Prostate gland (tissue), 2 donors: ENCODE measurements at regions not wholly inside any gene's neighbourhood (a gene's known extent, or its start where the extent isn't known, plus 50 kb on each side); places are given as distances from the start of the nearest gene placed in this dataset.

ENCODE experiments used
- DNase-seq: peaks from one replicate; pipeline ENCODE4 v3.0.0-alpha.2; 2019; ENCODE audit warnings: low spot score
- H3K27ac ChIP-seq, 2 donors: fragments of 200-600 bp; sonication (generic); 2 replicates each; pipeline ENCODE4 v1.5.1; 2017 to 2019
- H3K27me3 ChIP-seq: fragments of 200-600 bp; sonication (generic); replicated peaks from 2 replicates; pipeline ENCODE4 v1.5.1; 2019; ENCODE audit not compliant: insufficient read depth
- H3K36me3 ChIP-seq, 2 donors: fragments of 200-600 bp; sonication (generic); 1 replicate in 1 of 2; 2 replicates in 1 of 2; pipeline versions ENCODE4 v1.5.1 to v1.8.1; 2017 to 2019
- H3K4me1 ChIP-seq: fragments of 200-600 bp; sonication (generic); replicated peaks from 2 replicates; pipeline ENCODE4 v1.5.1; 2019
- H3K4me3 ChIP-seq, 2 donors: fragments of 200-600 bp; sonication (generic); 2 replicates each; pipeline ENCODE4 v1.5.1; 2017 to 2019
- H3K9me3 ChIP-seq: fragments of 200-600 bp; sonication (generic); 2 replicates; pipeline ENCODE4 v1.5.1; 2017
- CTCF ChIP-seq, 4 experiments: fragments of 200-600 bp in 2 of 4; fragments of 450-650 bp in 2 of 4; sonication (generic) in 2 of 4; IDR thresholded peaks; 1 replicate in 3 of 4; 2 replicates in 1 of 4; pipeline ENCODE4 v1.5.1; 2016 to 2019; ENCODE audit warnings: antibody characterized with exemption in 4 of 4, mild to moderate bottlenecking in 2 of 4, moderate library complexity in 2 of 4
- POLR2A ChIP-seq: fragments of 450-650 bp; IDR thresholded peaks from one replicate; pipeline ENCODE4 v1.6.1; 2016; ENCODE audit warnings: antibody characterized with exemption, mild to moderate bottlenecking
- POLR2AphosphoS5 ChIP-seq: sonication (generic); formaldehyde crosslinking; IDR thresholded peaks from one replicate; pipeline ENCODE4 v1.6.1; 2017; ENCODE audit warnings: antibody characterized with exemption
- WGBS: methylation state at CpG from one replicate; pipeline ENCODE4 v1.1.5; 2018; 5-methylcytosine and 5-hydroxymethylcytosine counted together
- intact Hi-C: fragments of 100-400 bp; cut with DNase I; formaldehyde crosslinking; loops from one replicate; pipeline ENCODE4 v1.14.2; 2022

- Histone ChIP-seq H3K27me3 (no peaks in the 10 kb centered on the region), H3K36me3 (no peaks in the 10 kb centered on the region), H3K27ac (no peak overlapping the region), H3K9me3 (no peaks in the 10 kb centered on the region), H3K4me3 (no peak overlapping the region), H3K4me1 (no peaks in the 10 kb centered on the region)
- intact Hi-C loops = no loop called here
- DNase-seq = no peak
- WGBS = 86% methylated on average over 6 of the region's 6 CpGs
- TF ChIP-seq POLR2AphosphoS5 = no peak
- TF ChIP-seq POLR2A = no peak
- no peak for TF ChIP-seq CTCF (IDR thresholded peaks at IDR 0.05)
Measured at GRCh38 chr2:199696048-199696447, 154.9 kb downstream of the FTCDNL1 start.

- WGBS = 90% methylated on average over 1 of the region's 1 CpG
- H3K4me3 ChIP-seq = no peak overlapping the region
- H3K9me3 ChIP-seq = no peaks in the 10 kb centered on the region
- no peaks in the 10 kb centered on the region for H3K27me3 ChIP-seq
- no peaks in the 10 kb centered on the region for H3K36me3 ChIP-seq
- no peak for TF ChIP-seq POLR2AphosphoS5
- TF ChIP-seq POLR2A = no peak
- TF ChIP-seq CTCF (IDR thresholded peaks at IDR 0.05) = no peak
- H3K27ac ChIP-seq = no peak overlapping the region
- no peak for DNase-seq
- no peaks in the 10 kb centered on the region for H3K4me1 ChIP-seq
- intact Hi-C loops = no loop called here
Measured at GRCh38 chr2:199693861-199694260, 157.1 kb downstream of the FTCDNL1 start.

GRCh38 chr2:199692489-199692888, 158.5 kb downstream of the FTCDNL1 start:
- Histone ChIP-seq H3K4me1 (no peaks in the 10 kb centered on the region), H3K36me3 (no peaks in the 10 kb centered on the region), H3K9me3 (no peaks in the 10 kb centered on the region), H3K27ac (no peak overlapping the region), H3K27me3 (no peaks in the 10 kb centered on the region), H3K4me3 (no peak overlapping the region)
- DNase-seq = no peak
- intact Hi-C loops = no loop called here
- 67% methylated on average over 3 of the region's 3 CpGs for WGBS
- TF ChIP-seq CTCF (IDR thresholded peaks at IDR 0.05) (no peak), POLR2A (no peak), POLR2AphosphoS5 (no peak)

- no peak overlapping the region for H3K27ac ChIP-seq
- 91% methylated on average over 3 of the region's 3 CpGs for WGBS
- no peak overlapping the region for H3K4me3 ChIP-seq
- DNase-seq = no peak
- no peaks in the 10 kb centered on the region for H3K27me3 ChIP-seq
- no peaks in the 10 kb centered on the region for H3K4me1 ChIP-seq
- TF ChIP-seq POLR2AphosphoS5 (no peak), CTCF (IDR thresholded peaks at IDR 0.05) (no peak), POLR2A (no peak)
- H3K36me3 ChIP-seq = no peaks in the 10 kb centered on the region
- H3K9me3 ChIP-seq = no peaks in the 10 kb centered on the region
- intact Hi-C loops = no loop called here
Measured at GRCh38 chr2:199690225-199690624, 160.8 kb downstream of the FTCDNL1 start.

- H3K9me3 ChIP-seq = no peaks in the 10 kb centered on the region
- intact Hi-C loops = no loop called here
- TF ChIP-seq POLR2AphosphoS5 (no peak), CTCF (IDR thresholded peaks at IDR 0.05) (no peak), POLR2A (no peak)
Measured at GRCh38 chr2:199685669-199686068, 165.3 kb downstream of the FTCDNL1 start.

More at GRCh38 chr2:199685669-199686068, 165.3 kb downstream of the FTCDNL1 start:
- no peak for DNase-seq
- Histone ChIP-seq H3K27me3 (no peaks in the 10 kb centered on the region), H3K4me1 (no peaks in the 10 kb centered on the region), H3K27ac (no peak overlapping the region), H3K36me3 (no peaks in the 10 kb centered on the region), H3K4me3 (no peak overlapping the region)
